HCT116 (cell line): ENCODE measurements at regions not wholly inside any gene's neighbourhood (a gene's known extent, or its start where the extent isn't known, plus 50 kb on each side); places are given as distances from the start of the nearest gene placed in this dataset.

ENCODE experiments used
- ATAC-seq: fragments of 200-7000 bp; cut with Tn5 transposase; 2 replicates; pipeline ENCODE4 v1.9.1; 2020; ENCODE audit warnings: mild to moderate bottlenecking, moderate library complexity
- BruUV-seq: library from RNA; stranded (reverse); fragments of 400-500 nt; replicated peaks from 2 replicates; lab custom pipeline; 2021; lab: Mats Ljungman, UMichigan
- CTCF ChIA-PET: fragments of 300-600 bp; sonication (Branson Sonifier 250); formaldehyde crosslinking; loops from one replicate; lab custom pipeline; 2021; ENCODE audit warnings: antibody characterized with exemption; lab: Charles Lee
- POLR2A ChIA-PET: fragments of 300-600, 350-600 bp; sonication (Branson Sonifier 250); formaldehyde crosslinking; loops from one replicate; lab custom pipeline; 2021; ENCODE audit warnings: antibody characterized with exemption; lab: Charles Lee
- RAD21 ChIA-PET, 2 experiments: fragments of 300-600 bp; sonication (Branson Sonifier 250); formaldehyde crosslinking; loops; one replicate each; lab custom pipeline; 2023; ENCODE audit warnings: low total read pairs in 2 of 2; ENCODE audit not compliant: uncharacterized antibody in 2 of 2, unreplicated experiment in 2 of 2, low non-redundant PET in 1 of 2; lab: Charles Lee
- DNase-seq: peaks from one replicate; pipeline ENCODE4 v3.0.0-alpha.2; 2010; ENCODE audit warnings: low read depth, low spot score
- H2AFZ ChIP-seq: fragments of 200-600 bp; shearing (Covaris generic), sonication (generic); 2 replicates; pipeline ENCODE4 v1.6.1; 2017; ENCODE audit warnings: low read depth, mixed run types, mixed read lengths, antibody characterized with exemption, low read length; ENCODE audit not compliant: poor library complexity, severe bottlenecking
- H3K27ac ChIP-seq: 2 replicates; pipeline ENCODE4 v1.5.1; 2012; ENCODE audit warnings: low read depth, low read length
- H3K27me3 ChIP-seq: fragments of 200-600 bp; sonication (generic); 2 replicates; pipeline ENCODE4 v1.6.1; 2016; ENCODE audit warnings: mixed run types, low read length, mixed read lengths; ENCODE audit not compliant: insufficient read depth
- H3K36me3 ChIP-seq, 2 experiments: fragments of 200-500 bp in 1 of 2; fragments of 200-600 bp in 1 of 2; sonication (Bioruptor generic) in 1 of 2; sonication (generic) in 1 of 2; 2 replicates each; pipeline versions ENCODE4 v1.5.1 to v1.6.1; 2014 to 2016; ENCODE audit warnings: low read length in 2 of 2, inconsistent platforms in 1 of 2, mixed read lengths in 1 of 2, mixed run types in 1 of 2; ENCODE audit not compliant: insufficient read depth in 2 of 2, control insufficient read depth in 1 of 2
- H3K4me1 ChIP-seq, 2 experiments: fragments of 200-600 bp in 1 of 2; sonication (generic) in 1 of 2; 2 replicates each; pipeline versions ENCODE4 v1.5.1 to v1.6.1; 2012 to 2017; ENCODE audit warnings: low read length in 2 of 2, inconsistent platforms in 1 of 2, mild to moderate bottlenecking in 1 of 2, mixed read lengths in 1 of 2, mixed run types in 1 of 2, moderate library complexity in 1 of 2; ENCODE audit not compliant: insufficient read depth in 2 of 2, control insufficient read depth in 1 of 2
- H3K4me2 ChIP-seq: fragments of 200-600 bp; sonication (generic); 2 replicates; pipeline ENCODE4 v1.6.1; 2017; ENCODE audit warnings: mixed run types, low read length, mixed read lengths
- H3K4me3 ChIP-seq, 2 experiments: fragments of 200-600 bp in 1 of 2; sonication (generic) in 1 of 2; replicated peaks in 1 of 2; 2 replicates each; pipeline ENCODE4 v1.5.1; 2011 to 2016; ENCODE audit warnings: low read length in 2 of 2, control low read depth in 1 of 2, low read depth in 1 of 2, mild to moderate bottlenecking in 1 of 2, mixed read lengths in 1 of 2, mixed run types in 1 of 2
- H3K79me2 ChIP-seq: fragments of 200-600 bp; sonication (generic); 2 replicates; pipeline ENCODE4 v1.6.1; 2017; ENCODE audit warnings: mild to moderate bottlenecking, mixed run types, low read length, moderate library complexity, mixed read lengths; ENCODE audit not compliant: insufficient read depth
- H3K9ac ChIP-seq: fragments of 200-600 bp; sonication (generic); 2 replicates; pipeline ENCODE4 v1.6.1; 2016; ENCODE audit warnings: low read length, mixed read lengths
- H3K9me2 ChIP-seq: fragments of 200-600 bp; sonication (generic), shearing (Covaris generic); 2 replicates; pipeline ENCODE4 v1.6.1; 2017; ENCODE audit warnings: mixed run types, mild to moderate bottlenecking, moderate library complexity; ENCODE audit not compliant: insufficient read depth
- H3K9me3 ChIP-seq, 2 experiments: fragments of 200-500 bp in 1 of 2; fragments of 200-600 bp in 1 of 2; sonication (Bioruptor generic) in 1 of 2; sonication (generic) in 1 of 2; 2 replicates each; pipeline ENCODE4 v1.6.1; 2014 to 2017; ENCODE audit warnings: low read length in 2 of 2, mixed read lengths in 2 of 2, inconsistent platforms in 1 of 2, low read depth in 1 of 2, mild to moderate bottlenecking in 1 of 2, mixed run types in 1 of 2, moderate library complexity in 1 of 2; ENCODE audit not compliant: control insufficient read depth in 1 of 2, insufficient read depth in 1 of 2
- H4K20me1 ChIP-seq: fragments of 200-600 bp; sonication (generic), shearing (Covaris generic); 2 replicates; pipeline ENCODE4 v1.6.1; 2017; ENCODE audit warnings: mixed run types, mild to moderate bottlenecking, moderate library complexity; ENCODE audit not compliant: insufficient read depth
- EZH2 ChIP-seq: fragments of 200-600 bp; sonication (generic); IDR thresholded peaks from 2 replicates; pipeline ENCODE4 v1.6.1; 2017; ENCODE audit warnings: antibody characterized with exemption, mixed run types
- RAD21 ChIP-seq: IDR thresholded peaks from 2 replicates; pipeline ENCODE4 v1.6.1; 2012; ENCODE audit warnings: low read depth, mild to moderate bottlenecking
- ZNF274 ChIP-seq: fragments of 200-500 bp; sonication (Bioruptor generic); IDR thresholded peaks from 2 replicates; pipeline ENCODE4 v1.6.1; 2014; ENCODE audit warnings: mild to moderate bottlenecking, low read depth, low read length, inconsistent platforms
- intact Hi-C: fragments of 100-400 bp; cut with micrococcal nuclease; formaldehyde crosslinking; loops from 2 replicates; pipeline ENCODE4 v1.10.0; 2022
- TF ChIP-seq, protein P1 (sequence below): IDR thresholded peaks from 2 replicates; pipeline ENCODE4 v1.6.1; 2012
- TF ChIP-seq, protein P2 (sequence below): IDR thresholded peaks from 2 replicates; pipeline ENCODE4 v1.6.1; 2011; ENCODE audit warnings: mild to moderate bottlenecking, low read length, moderate library complexity; ENCODE audit not compliant: insufficient replicate concordance; ENCODE audit errors: extremely low read depth

- TF ChIP-seq, protein P1, sequence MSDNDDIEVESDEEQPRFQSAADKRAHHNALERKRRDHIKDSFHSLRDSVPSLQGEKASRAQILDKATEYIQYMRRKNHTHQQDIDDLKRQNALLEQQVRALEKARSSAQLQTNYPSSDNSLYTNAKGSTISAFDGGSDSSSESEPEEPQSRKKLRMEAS = no peak
- TF ChIP-seq, protein P2, sequence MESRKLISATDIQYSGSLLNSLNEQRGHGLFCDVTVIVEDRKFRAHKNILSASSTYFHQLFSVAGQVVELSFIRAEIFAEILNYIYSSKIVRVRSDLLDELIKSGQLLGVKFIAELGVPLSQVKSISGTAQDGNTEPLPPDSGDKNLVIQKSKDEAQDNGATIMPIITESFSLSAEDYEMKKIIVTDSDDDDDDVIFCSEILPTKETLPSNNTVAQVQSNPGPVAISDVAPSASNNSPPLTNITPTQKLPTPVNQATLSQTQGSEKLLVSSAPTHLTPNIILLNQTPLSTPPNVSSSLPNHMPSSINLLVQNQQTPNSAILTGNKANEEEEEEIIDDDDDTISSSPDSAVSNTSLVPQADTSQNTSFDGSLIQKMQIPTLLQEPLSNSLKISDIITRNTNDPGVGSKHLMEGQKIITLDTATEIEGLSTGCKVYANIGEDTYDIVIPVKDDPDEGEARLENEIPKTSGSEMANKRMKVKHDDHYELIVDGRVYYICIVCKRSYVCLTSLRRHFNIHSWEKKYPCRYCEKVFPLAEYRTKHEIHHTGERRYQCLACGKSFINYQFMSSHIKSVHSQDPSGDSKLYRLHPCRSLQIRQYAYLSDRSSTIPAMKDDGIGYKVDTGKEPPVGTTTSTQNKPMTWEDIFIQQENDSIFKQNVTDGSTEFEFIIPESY = no peak
- TF ChIP-seq ZNF274 (no peak), EZH2 (no peak), RAD21 (no peak)
- TF ChIP-seq, all 23 proteins: peak for 0
- no peak overlapping the region for H2AFZ ChIP-seq
- H3K9ac ChIP-seq = no peak overlapping the region
- no peak overlapping the region for H3K27ac ChIP-seq
- no TSS peak for BruUV-seq
- POLR2A ChIA-PET = no interaction called here
- DNase-seq (no peak), ATAC-seq (no peak)
- H3K4me3 ChIP-seq = no peak overlapping the region
- no peaks in the 10 kb centered on the region for H3K79me2 ChIP-seq
- no peaks in the 10 kb centered on the region for H3K9me2 ChIP-seq
- no peaks in the 10 kb centered on the region for H3K9me3 ChIP-seq
- no peaks in the 10 kb centered on the region for H3K36me3 ChIP-seq
- peaks cover 0 to 8% of the 10 kb centered on the region in 2 experiments; a peak in 1 of 4 replicates for H3K4me1 ChIP-seq
- no peak overlapping the region for H3K4me2 ChIP-seq
- RAD21 ChIA-PET = no interaction called here
- H3K27me3 ChIP-seq = no peaks in the 10 kb centered on the region
- CTCF ChIA-PET = no interaction called here
- intact Hi-C loops = no loop called here
- H4K20me1 ChIP-seq = no peaks in the 10 kb centered on the region
Measured at GRCh38 chr4:1474126-1475090, 68.2 kb upstream of the NKX1-1 start.
